ENCODE measurements at regions not wholly inside any gene's neighbourhood (a gene's known extent, or its start where the extent isn't known, plus 50 kb on each side); places are given as distances from the start of the nearest gene placed in this dataset.
"Not testable (repeated sequence)": the region's sequence is repeated elsewhere in the genome, so short reads cannot be mapped to it uniquely, and the experiment has no call there.

DNA sequence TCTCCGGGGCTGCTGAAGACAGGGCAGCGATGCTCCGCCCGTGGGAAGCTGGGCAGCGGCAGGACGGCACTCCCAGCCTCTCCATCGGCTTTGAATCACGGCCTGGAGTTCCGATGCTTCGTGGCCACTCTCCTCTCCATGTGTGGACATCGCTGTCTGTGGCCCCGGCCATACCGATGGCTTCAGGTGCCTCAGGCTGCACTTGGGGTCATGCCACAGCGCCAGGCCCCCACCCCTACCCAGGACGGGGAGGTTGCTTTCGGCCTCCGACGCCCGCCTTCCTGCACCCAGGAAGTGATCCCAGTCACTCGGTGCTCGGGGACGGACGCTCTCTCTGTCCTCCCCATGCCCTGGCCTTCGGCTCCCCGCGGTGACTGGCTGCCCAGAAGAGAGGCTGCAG is 180.7 kb downstream of the BANP start:
- no peak for ATAC-seq
- TF ChIP-seq ZFP3 (CRISPR knock-in tag; IDR thresholded peaks at IDR 0.05): no peak
- TF ChIP-seq, protein P1, sequence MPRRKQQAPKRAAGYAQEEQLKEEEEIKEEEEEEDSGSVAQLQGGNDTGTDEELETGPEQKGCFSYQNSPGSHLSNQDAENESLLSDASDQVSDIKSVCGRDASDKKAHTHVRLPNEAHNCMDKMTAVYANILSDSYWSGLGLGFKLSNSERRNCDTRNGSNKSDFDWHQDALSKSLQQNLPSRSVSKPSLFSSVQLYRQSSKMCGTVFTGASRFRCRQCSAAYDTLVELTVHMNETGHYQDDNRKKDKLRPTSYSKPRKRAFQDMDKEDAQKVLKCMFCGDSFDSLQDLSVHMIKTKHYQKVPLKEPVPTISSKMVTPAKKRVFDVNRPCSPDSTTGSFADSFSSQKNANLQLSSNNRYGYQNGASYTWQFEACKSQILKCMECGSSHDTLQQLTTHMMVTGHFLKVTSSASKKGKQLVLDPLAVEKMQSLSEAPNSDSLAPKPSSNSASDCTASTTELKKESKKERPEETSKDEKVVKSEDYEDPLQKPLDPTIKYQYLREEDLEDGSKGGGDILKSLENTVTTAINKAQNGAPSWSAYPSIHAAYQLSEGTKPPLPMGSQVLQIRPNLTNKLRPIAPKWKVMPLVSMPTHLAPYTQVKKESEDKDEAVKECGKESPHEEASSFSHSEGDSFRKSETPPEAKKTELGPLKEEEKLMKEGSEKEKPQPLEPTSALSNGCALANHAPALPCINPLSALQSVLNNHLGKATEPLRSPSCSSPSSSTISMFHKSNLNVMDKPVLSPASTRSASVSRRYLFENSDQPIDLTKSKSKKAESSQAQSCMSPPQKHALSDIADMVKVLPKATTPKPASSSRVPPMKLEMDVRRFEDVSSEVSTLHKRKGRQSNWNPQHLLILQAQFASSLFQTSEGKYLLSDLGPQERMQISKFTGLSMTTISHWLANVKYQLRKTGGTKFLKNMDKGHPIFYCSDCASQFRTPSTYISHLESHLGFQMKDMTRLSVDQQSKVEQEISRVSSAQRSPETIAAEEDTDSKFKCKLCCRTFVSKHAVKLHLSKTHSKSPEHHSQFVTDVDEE (CRISPR knock-in tag; IDR thresholded peaks at IDR 0.05): no peak
- TF ChIP-seq, protein P2, sequence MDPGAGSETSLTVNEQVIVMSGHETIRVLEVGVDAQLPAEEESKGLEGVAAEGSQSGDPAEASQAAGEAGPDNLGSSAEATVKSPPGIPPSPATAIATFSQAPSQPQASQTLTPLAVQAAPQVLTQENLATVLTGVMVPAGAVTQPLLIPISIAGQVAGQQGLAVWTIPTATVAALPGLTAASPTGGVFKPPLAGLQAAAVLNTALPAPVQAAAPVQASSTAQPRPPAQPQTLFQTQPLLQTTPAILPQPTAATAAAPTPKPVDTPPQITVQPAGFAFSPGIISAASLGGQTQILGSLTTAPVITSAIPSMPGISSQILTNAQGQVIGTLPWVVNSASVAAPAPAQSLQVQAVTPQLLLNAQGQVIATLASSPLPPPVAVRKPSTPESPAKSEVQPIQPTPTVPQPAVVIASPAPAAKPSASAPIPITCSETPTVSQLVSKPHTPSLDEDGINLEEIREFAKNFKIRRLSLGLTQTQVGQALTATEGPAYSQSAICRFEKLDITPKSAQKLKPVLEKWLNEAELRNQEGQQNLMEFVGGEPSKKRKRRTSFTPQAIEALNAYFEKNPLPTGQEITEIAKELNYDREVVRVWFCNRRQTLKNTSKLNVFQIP (CRISPR knock-in tag; IDR thresholded peaks at IDR 0.05; ENCODE audit: borderline replicate concordance, low read depth): no peak
- TF ChIP-seq ZFP30 (CRISPR knock-in tag; IDR thresholded peaks at IDR 0.05): no peak
- TF ChIP-seq ZNF565 (CRISPR knock-in tag; conservative IDR thresholded peaks at IDR 0.05; ENCODE audit: low read depth): no peak
- TF ChIP-seq OSR1 (CRISPR knock-in tag; IDR thresholded peaks at IDR 0.05): no peak
- no peak for TF ChIP-seq GLIS3 (CRISPR knock-in tag; IDR thresholded peaks at IDR 0.05)
- TF ChIP-seq, protein P3, sequence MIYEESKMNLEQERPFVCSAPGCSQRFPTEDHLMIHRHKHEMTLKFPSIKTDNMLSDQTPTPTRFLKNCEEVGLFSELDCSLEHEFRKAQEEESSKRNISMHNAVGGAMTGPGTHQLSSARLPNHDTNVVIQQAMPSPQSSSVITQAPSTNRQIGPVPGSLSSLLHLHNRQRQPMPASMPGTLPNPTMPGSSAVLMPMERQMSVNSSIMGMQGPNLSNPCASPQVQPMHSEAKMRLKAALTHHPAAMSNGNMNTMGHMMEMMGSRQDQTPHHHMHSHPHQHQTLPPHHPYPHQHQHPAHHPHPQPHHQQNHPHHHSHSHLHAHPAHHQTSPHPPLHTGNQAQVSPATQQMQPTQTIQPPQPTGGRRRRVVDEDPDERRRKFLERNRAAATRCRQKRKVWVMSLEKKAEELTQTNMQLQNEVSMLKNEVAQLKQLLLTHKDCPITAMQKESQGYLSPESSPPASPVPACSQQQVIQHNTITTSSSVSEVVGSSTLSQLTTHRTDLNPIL (CRISPR knock-in tag; IDR thresholded peaks at IDR 0.05; ENCODE audit: low read depth): no peak
- no peak for TF ChIP-seq ISL1 (CRISPR knock-in tag; IDR thresholded peaks at IDR 0.05)
- TF ChIP-seq, protein P4, sequence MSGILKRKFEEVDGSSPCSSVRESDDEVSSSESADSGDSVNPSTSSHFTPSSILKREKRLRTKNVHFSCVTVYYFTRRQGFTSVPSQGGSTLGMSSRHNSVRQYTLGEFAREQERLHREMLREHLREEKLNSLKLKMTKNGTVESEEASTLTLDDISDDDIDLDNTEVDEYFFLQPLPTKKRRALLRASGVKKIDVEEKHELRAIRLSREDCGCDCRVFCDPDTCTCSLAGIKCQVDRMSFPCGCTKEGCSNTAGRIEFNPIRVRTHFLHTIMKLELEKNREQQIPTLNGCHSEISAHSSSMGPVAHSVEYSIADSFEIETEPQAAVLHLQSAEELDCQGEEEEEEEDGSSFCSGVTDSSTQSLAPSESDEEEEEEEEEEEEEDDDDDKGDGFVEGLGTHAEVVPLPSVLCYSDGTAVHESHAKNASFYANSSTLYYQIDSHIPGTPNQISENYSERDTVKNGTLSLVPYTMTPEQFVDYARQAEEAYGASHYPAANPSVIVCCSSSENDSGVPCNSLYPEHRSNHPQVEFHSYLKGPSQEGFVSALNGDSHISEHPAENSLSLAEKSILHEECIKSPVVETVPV (CRISPR knock-in tag; IDR thresholded peaks at IDR 0.05): no peak
- no peak for TF ChIP-seq ZNF8 (CRISPR knock-in tag; IDR thresholded peaks at IDR 0.05)
- TF ChIP-seq ZNF70 (CRISPR knock-in tag; IDR thresholded peaks at IDR 0.05): no peak

DNA sequence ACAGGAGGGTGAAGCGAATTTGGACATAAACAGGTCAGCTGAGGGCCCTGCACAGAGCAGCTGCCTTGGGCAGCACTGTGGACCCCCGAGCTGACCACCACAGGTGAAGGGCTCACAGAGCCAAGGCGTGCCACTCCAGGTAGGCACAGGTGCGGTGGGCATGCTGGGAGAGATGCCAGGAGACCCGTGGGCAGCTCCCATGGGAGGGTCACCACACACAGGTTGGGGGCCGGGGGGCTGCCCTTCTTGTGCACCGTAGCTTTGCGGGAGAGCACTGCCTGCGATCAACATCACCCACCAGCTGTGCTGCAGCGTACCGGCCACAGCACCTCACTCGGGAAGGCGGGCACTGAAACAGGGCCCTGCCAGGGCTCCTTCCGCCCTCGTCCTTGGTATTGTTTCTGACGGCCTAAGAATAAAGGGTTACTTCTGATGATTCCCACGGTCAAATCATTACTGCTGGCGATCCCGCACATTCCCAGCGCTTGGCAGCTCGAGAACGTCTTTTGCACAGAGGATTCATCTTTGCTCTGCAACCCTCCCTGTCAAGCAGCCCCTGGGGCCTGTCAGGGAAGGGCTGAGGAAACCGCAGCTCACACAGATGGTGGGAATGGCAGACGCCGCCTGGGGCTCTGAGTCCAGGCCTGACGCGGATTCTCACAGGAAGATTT is 181.7 kb downstream of the BANP start:
- no peak for ATAC-seq
- TF ChIP-seq, protein P1 (CRISPR knock-in tag; IDR thresholded peaks at IDR 0.05): no peak

DNA sequence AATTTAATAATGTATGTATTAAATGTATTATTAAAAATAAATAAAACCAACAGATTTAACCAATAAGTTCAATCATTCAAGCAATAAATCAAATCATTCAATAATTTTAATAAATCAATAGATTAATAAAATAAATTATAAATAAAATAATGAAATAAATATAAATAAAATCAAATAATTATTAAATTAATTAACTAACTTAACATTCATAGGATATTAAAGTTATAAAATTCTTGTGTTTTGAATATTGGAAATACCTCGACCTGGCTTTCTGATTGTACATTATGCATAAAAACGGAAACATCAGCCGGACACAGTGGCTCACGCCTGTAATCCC is 182.2 kb downstream of the BANP start:
- no peak for ATAC-seq

DNA sequence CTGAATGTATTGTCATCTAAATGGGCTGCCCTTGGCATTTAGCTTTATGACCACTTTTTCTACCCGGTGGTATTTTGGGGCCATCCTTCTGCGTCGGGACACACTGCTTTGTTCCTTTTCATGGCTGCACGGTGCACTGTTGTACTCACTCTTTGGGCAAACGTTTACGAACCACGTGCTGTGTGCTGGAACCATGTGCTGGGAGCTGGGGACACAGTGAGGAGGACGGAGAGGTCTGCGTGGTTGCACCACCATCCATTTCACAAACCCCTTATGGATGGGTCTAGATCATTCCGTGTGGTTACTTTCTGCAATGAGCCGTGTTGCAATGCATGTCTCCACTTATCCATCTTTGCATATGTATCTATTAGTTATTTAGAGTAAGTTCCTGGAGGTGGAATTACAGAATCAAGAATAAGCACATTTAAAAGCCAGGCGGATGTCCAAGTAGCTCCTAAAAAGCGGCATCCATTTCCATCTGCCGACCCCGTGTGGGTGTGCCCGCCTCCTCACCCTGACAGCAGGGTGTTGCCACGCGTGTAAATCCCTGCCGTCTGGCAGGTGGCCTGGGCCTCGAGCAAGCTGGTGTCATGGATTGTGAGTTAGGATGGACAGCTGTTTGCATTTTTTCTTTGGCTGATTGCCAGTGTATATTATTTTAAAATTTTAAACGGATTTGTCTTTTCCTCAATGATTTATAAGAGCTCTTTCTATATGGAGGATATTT is 183.1 kb downstream of the BANP start:
- not testable (repeated sequence) for ATAC-seq

More for the DNA sequence above, 182.2 kb downstream of the BANP start:
- TF ChIP-seq ZC3H10 (CRISPR knock-in tag; IDR thresholded peaks at IDR 0.05): no peak
- TF ChIP-seq, protein P3 (CRISPR knock-in tag; IDR thresholded peaks at IDR 0.05; ENCODE audit: low read depth): no peak
- no peak for TF ChIP-seq GLIS3 (CRISPR knock-in tag; IDR thresholded peaks at IDR 0.05)

DNA sequence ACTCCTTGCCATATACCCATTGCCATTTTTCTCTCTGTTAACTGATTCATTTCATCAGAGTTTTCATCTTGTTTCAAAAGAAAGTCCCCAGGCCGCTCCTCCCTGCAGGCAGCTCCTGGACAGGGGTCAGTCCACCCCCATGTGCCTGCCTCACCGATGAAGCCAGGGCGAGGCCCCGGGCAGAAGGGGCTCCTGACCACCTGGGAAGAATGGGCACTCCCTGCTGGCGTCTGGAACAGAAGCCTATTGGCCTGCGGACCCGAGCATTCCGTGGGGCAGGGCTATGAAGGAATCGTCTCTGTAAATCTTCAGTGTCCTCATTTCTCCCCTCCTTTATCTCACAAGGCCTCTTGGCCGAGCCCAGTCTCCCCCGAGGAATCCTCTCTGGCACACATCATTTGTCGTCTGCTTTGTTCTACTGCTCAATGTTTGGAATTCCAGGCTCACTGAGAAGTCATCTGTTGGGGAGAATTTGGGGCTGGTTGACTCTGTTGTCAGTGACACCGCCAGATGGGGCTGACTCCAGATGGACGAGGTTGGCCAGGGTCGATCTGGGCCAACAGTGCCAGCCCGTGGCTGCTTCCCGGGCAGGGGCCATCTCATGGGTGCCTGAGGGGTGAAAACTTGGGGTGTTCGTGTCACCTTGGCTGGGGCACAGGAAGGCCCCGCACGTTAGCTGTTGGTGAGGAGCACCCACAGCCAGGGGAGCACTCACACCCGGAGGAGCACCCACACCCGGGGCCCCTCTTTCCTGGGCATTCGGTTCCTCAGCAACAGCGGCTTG is 183.9 kb downstream of the BANP start:
- ATAC-seq: peak; percentile 38; the same call in 2 of the 3 replicates
